Fibroblast of villous mesenchyme (primary cell): ENCODE measurements at regions not wholly inside any gene's neighbourhood (a gene's known extent, or its start where the extent isn't known, plus 50 kb on each side); places are given as distances from the start of the nearest gene placed in this dataset.

Source experiments
- DNase-seq: peaks from one replicate; pipeline ENCODE4 v3.0.0-alpha.2; 2010; ENCODE audit warnings: low read depth
- H3K4me3 ChIP-seq: 2 replicates; pipeline ENCODE4 v1.5.1; 2011; ENCODE audit warnings: low read depth, mild to moderate bottlenecking, low read length
- CTCF ChIP-seq: IDR thresholded peaks from 2 replicates; pipeline ENCODE4 v1.5.1; 2012; ENCODE audit warnings: low read depth, mild to moderate bottlenecking, low read length; ENCODE audit not compliant: insufficient read depth

DNA sequence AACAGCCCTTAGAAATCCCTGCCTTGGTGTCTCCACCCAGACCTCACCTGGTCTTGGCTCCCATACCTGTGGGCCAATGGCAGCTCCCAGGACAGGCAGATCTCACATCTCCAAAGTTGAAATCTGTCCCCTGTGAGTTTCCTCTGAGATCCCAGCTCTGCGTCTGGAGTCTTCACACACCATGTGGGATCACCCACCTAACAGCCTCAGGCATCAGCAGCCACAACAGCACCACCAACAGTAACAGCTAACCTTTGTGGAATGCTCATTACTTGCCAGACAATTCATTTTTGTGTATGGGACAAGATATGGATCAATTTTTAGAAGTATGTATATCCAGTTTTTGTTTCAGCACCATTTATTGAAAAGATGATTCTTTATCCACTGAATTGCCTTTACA lies 523.2 kb downstream of the MATN1 start:
- DNase-seq, result no peak
- H3K4me3 ChIP-seq, result no peak overlapping the region
- no peak for TF ChIP-seq CTCF

GRCh38 chr1:30199563-30199962 lies 523.8 kb downstream of the MATN1 start:
- TF ChIP-seq CTCF, result no peak
- DNase-seq, result no peak
- no peak overlapping the region for H3K4me3 ChIP-seq

- H3K4me3 ChIP-seq, result no peak overlapping the region
- DNase-seq, result no peak
- TF ChIP-seq CTCF, result no peak
Measured at GRCh38 chr1:30198795-30199403, 524.5 kb downstream of the MATN1 start.

DNA sequence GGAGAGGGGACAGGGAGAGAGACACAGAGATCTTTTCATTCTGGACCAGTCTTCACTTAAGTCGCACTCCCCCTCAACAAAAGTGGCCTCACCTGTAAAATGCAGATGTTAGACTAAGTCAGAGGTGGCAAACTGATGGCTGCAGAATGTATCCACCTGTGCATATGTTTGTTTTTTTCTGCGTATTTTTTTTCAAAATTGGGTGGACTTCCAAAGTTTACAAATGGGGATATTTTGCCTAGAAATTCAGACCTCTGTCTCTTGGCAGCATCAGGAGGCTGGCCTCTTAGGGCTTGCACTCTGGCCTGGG lies 525.0 kb downstream of the MATN1 start:
- no peak for TF ChIP-seq CTCF
- no peak for DNase-seq
- no peak overlapping the region for H3K4me3 ChIP-seq

- DNase-seq, result peak; percentile 11
- no peak overlapping the region for H3K4me3 ChIP-seq
- no peak for TF ChIP-seq CTCF
Measured at GRCh38 chr1:30197639-30198450, 525.5 kb downstream of the MATN1 start.

DNA sequence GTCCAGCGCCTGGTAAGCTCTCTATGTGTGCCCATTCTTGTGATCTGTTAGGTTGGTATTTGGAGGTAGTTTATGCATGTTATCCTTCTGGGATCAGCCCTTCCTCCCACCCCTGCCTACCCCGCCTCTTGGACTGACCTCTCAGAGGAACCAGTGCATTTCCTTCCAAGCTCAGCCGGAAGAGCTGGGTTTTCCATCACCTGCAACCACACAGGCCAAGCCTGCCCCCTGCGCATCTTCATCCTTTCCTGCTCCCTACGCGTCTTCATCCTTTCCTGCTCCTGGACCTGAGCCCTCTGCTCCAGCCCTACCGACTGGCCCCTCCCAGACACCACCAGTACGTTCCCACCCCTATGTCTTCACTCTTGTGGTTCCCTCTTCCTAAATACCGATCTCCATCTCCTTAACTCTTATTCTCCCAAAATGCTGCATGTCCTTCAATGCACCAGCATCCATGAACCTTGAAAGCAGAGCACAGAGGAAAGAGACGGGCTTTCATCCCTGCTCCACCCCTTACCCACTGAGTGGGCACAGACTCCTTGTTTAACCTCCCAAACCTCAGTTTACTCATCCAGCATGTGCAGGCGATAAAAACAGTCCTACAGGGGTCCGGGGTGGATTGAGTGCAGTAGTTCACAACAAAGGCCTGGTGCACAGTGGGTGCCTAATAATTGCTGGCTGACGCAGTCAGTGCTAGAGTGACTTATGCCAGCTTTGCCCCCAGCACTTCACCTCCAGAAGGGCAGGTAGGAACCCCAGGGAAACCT lies 526.3 kb downstream of the MATN1 start:
- TF ChIP-seq CTCF, result no peak
- DNase-seq, result no peak
- H3K4me3 ChIP-seq, result no peak overlapping the region
